ENCODE measurements at regions not wholly inside any gene's neighbourhood (a gene's known extent, or its start where the extent isn't known, plus 50 kb on each side); places are given as distances from the start of the nearest gene placed in this dataset.

DNA sequence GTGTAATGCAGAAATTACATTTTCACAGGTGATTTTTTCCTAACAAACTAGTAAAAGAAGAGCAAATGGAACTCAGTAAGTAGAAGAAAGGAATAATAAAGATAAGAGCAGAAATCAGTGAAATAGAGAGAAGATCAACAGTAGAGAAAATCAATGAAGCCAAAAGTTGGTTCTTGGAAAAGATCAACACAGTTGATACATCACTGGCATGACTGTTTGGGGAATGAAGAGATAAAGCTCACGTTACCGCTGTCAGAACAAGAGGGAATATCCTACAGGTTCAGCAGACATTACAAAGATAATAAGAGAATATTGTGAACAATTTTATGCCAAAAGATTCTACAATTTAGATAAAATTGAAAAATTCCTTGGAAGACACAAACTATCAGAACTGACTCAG, 146.4 kb downstream of the ACTR3B start:
- TF ChIP-seq, protein P1, sequence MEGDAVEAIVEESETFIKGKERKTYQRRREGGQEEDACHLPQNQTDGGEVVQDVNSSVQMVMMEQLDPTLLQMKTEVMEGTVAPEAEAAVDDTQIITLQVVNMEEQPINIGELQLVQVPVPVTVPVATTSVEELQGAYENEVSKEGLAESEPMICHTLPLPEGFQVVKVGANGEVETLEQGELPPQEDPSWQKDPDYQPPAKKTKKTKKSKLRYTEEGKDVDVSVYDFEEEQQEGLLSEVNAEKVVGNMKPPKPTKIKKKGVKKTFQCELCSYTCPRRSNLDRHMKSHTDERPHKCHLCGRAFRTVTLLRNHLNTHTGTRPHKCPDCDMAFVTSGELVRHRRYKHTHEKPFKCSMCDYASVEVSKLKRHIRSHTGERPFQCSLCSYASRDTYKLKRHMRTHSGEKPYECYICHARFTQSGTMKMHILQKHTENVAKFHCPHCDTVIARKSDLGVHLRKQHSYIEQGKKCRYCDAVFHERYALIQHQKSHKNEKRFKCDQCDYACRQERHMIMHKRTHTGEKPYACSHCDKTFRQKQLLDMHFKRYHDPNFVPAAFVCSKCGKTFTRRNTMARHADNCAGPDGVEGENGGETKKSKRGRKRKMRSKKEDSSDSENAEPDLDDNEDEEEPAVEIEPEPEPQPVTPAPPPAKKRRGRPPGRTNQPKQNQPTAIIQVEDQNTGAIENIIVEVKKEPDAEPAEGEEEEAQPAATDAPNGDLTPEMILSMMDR (IDR thresholded peaks at IDR 0.05), result no peak
- DNase-seq (ENCODE audit: low spot score), result no peak
- no peak for ATAC-seq (ENCODE audit: low FRiP score)

DNA sequence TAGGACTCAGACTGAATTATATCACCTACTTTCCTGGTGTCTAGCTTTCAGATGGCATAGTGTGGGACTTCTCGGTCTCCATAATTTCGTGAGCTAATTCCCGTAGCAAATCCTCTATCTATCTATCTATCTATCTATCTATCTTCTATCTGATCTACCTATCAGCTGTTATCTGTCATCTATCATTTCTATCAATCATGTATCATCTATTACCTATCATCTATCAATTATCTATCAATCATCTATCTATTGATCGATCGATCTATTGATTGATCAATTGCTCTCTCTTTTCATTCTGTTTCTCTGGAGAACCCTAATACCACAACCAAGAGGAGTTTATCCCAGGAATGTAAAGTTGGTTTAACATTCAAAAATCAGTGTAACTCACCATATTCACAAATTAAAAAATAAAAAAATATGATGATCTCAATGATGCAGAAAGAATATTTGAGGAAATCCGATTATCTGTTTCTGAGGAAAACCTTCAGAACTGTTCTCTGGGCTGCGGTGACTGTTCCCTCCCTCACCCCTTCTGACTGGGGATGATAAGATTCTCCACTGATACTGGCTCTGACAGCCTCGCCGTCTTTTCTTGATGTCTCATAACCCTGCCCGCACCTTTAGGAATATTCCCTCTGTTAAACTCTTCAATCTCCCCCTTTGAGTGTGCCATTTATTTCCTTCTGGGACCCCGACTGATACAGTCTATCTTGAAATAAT, 147.7 kb downstream of the ACTR3B start:
- TF ChIP-seq, protein P1 (IDR thresholded peaks at IDR 0.05), result no peak
- no peak for ATAC-seq (ENCODE audit: low FRiP score)

DNA sequence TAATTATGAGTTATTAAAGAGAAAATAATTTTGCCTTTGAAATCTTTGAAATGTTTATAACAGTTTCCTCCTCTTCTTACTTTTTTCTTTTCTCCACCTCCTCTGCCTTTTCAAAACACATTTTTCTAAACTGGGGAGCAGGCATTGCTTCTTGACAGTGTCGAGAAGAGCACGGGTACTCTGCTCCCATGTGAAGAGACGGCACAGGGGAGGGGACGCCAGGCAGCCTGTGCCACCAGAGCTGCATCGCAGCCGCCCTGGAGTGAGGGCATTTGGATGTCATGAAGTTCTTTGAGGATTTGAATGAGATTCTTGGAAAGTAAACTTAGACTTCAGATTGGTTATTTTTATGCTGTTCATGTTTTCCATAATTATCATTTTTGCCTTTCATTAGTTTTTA, 149.7 kb downstream of the ACTR3B start:
- ATAC-seq (ENCODE audit: low FRiP score) (no peak), DNase-seq (ENCODE audit: low spot score) (no peak)
- TF ChIP-seq, protein P1 (IDR thresholded peaks at IDR 0.05), result no peak

More for the DNA sequence above, 147.7 kb downstream of the ACTR3B start:
- DNase-seq (ENCODE audit: low spot score), result no peak

DNA sequence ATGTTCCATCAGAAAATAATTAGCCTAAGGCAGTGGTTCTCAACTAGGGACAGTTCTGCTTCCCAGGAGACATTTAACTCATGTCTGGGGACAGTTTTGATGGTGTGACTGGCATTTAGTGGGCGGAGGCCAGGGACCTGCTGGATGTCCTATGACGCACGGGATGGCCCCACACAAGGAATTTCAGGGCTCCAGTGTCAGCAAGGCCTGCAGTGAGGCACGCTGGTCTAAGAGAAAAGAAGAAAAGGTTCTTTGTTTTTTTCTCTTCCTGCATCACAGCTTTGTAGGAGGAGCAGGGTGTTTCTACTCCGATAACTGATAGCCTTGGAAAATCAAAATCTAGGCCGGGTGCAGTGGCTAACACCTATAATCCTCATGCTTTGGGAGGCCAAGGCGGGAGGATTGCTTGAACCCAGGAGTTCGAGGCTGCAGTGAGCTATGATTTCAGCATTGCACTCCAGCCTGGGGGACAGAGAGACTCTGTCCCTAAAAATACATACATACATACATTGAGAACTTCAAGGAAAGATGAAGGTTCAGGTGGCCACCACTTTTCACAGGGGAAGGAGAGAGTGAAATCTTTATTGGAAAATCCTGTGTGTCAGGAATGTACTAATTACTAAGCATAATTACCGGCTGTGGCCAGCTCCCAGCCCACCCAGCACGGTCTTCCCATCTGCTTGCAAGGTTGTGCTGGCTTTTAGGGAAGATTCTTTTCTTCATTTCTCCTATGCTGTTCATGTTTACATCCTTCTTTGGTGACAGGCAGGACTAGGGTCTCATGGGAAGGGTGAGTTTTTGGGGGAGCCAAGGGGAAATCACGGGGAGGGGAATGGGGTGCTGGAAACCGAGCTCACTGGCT, 150.4 kb downstream of the ACTR3B start:
- DNase-seq (ENCODE audit: low spot score), result no peak
- no peak for ATAC-seq (ENCODE audit: low FRiP score)

DNA sequence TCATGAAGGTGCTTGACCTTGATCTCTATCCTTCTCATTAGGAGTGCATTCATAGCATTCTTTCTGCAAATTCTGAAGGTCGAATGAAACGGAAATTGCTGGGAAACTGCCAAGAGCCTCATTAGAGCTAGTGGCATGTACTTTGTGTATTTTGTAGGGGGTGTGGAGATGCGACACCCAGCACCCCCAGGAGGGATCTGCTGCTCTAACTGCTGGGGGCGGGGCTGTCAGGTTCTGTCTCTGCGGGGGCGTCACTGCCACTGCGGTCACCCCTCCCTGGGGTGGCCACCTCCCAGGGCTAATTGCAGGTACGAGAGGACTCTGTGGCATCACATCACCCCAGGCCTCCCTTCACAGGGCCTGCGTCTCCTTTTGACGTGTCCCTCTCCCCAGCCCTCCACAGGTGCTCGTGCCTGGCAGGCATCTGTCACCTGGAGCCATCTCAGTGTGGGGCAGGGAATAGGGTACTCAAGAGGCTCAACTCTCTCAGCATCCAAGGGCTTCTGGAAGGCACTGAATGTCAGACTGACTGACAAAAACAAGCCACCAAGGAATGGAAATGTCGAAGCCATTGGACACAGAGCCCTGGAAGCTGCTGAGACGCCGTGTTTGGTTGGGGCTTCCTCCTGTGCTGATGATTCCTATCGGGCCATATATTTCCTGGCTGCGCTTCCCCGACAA, 151.1 kb downstream of the ACTR3B start:
- ATAC-seq (ENCODE audit: low FRiP score), result no peak
- DNase-seq (ENCODE audit: low spot score), result no peak
- TF ChIP-seq, protein P1 (IDR thresholded peaks at IDR 0.05), result no peak

More for the DNA sequence above, 150.4 kb downstream of the ACTR3B start:
- TF ChIP-seq, protein P1 (IDR thresholded peaks at IDR 0.05), result no peak

DNA sequence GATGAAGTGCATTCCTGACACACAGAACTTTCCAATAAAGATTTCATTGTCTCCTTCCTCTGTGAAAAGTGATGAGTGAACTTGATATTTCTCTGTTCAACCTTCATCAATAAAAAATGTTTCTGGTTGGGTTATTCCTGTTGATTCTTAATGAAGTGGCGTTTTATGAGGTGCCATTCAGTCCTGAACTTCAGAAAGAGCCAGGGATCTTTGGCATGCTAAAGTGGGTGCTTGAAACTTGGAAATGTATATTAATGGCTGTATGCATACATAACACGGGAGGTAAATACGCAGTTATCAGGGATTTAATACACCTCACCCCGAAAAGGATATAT, 151.6 kb downstream of the ACTR3B start:
- DNase-seq (ENCODE audit: low spot score), result no peak
- ATAC-seq (ENCODE audit: low FRiP score), result no peak
- TF ChIP-seq, protein P1 (IDR thresholded peaks at IDR 0.05), result no peak

Data from omental fat pad (tissue), 3 donors.